HCT116 (cell line): ENCODE measurements at regions not wholly inside any gene's neighbourhood (a gene's known extent, or its start where the extent isn't known, plus 50 kb on each side); places are given as distances from the start of the nearest gene placed in this dataset.

Source experiments
- CTCF ChIP-seq, 3 experiments: fragments of 200-600 bp in 1 of 3; sonication (generic) in 1 of 3; IDR thresholded peaks in 2 of 3; conservative IDR thresholded peaks in 1 of 3; 2 replicates each; pipeline ENCODE4 v1.5.1; 2012 to 2017; ENCODE audit warnings: low read depth in 2 of 3, low read length in 2 of 3, antibody characterized with exemption in 1 of 3, borderline replicate concordance in 1 of 3, control low read depth in 1 of 3, mild to moderate bottlenecking in 1 of 3, mixed read lengths in 1 of 3, mixed run types in 1 of 3, moderate library complexity in 1 of 3; ENCODE audit not compliant: insufficient read depth in 1 of 3
- EZH2 ChIP-seq: fragments of 200-600 bp; sonication (generic); IDR thresholded peaks from 2 replicates; pipeline ENCODE4 v1.6.1; 2017; ENCODE audit warnings: antibody characterized with exemption, mixed run types
- POLR2A ChIP-seq: IDR thresholded peaks from 2 replicates; pipeline ENCODE4 v1.7.0; 2011; ENCODE audit warnings: borderline replicate concordance; ENCODE audit not compliant: insufficient read depth, insufficient read length; ENCODE audit errors: extremely low read depth
- POLR2AphosphoS5 ChIP-seq: IDR thresholded peaks from 2 replicates; pipeline ENCODE4 v1.6.1; 2011; ENCODE audit warnings: mild to moderate bottlenecking, low read depth, low read length, moderate library complexity
- SP1 ChIP-seq: IDR thresholded peaks from 2 replicates; pipeline ENCODE4 v1.6.1; 2012; ENCODE audit warnings: low read depth
- YY1 ChIP-seq: IDR thresholded peaks from 2 replicates; pipeline ENCODE4 v1.6.1; 2011; ENCODE audit warnings: low read length, low read depth, moderate library complexity, mild to moderate bottlenecking; ENCODE audit not compliant: insufficient replicate concordance; ENCODE audit errors: extremely low read depth

- TF ChIP-seq CTCF (IDR thresholded peaks at IDR 0.05 in 2 of 3, conservative IDR thresholded peaks at IDR 0.05 in 1 of 3; ENCODE audit: borderline replicate concordance in 1 of 3, insufficient read depth in 1 of 3, low read depth in 2 of 3, low read length in 2 of 3) (no peak), SP1 (no peak), POLR2A (no peak), YY1 (no peak), EZH2 (no peak), POLR2AphosphoS5 (no peak)
These were observed 58.1 kb upstream of the EPCAM start for GRCh38 chr2:47310801-47311560.
